HepG2 (cell line): ENCODE measurements at regions not wholly inside any gene's neighbourhood (a gene's known extent, or its start where the extent isn't known, plus 50 kb on each side); places are given as distances from the start of the nearest gene placed in this dataset.

Experiments used
- ATAC-seq: fragments of 200-7000 bp; cut with Tn5 transposase; 3 replicates; pipeline ENCODE4 v1.9.1; 2020; ENCODE audit warnings: mild to moderate bottlenecking, moderate library complexity
- BruUV-seq: library from RNA; stranded (reverse); fragments of 400-500 nt; replicated peaks from 2 replicates; lab custom pipeline; 2021; lab: Mats Ljungman, UMichigan
- CTCF ChIA-PET: fragments of 300-600 bp; formaldehyde crosslinking; extraction: SDS; loops from one replicate; lab custom pipeline; 2021; ENCODE audit warnings: low total read pairs, inconsistent platforms, low intra/inter-chr PET ratio; lab: Yijun Ruan, JAX
- POLR2A ChIA-PET: fragments of 350-600 bp; sonication (Branson Sonifier 250); formaldehyde crosslinking; loops from one replicate; lab custom pipeline; 2020; ENCODE audit warnings: antibody characterized with exemption, inconsistent platforms; lab: Yijun Ruan, JAX
- DNase-seq: peaks from one replicate; pipeline ENCODE4 v3.0.0-alpha.2; 2015; ENCODE audit warnings: low spot score
- FAIRE-seq: peaks from 3 replicates; lab custom pipeline; 2011; peaks lifted over from hg19 to GRCh38; lab: Jason Lieb, UNC
- H2AFZ ChIP-seq: one replicate; pipeline ENCODE4 v1.6.1; 2011; ENCODE audit warnings: low read length, inconsistent platforms
- H3K27ac ChIP-seq: fragments of 300-600 bp; 3 replicates; pipeline ENCODE4 v1.8.0; 2011; ENCODE audit warnings: mixed run types, mild to moderate bottlenecking, mixed read lengths, low read length, inconsistent platforms; ENCODE audit not compliant: insufficient read depth; ENCODE audit errors: extremely low read length
- H3K27me3 ChIP-seq, 2 experiments: fragments of 200-600 bp in 1 of 2; 2 replicates in 1 of 2; 3 replicates in 1 of 2; pipeline versions ENCODE4 v1.6.0 to v1.8.0; 2011; ENCODE audit warnings: low read length in 2 of 2, mild to moderate bottlenecking in 2 of 2, moderate library complexity in 2 of 2, inconsistent platforms in 1 of 2; ENCODE audit not compliant: insufficient read depth in 2 of 2, control insufficient read depth in 1 of 2
- H3K36me3 ChIP-seq, 2 experiments: fragments of 200-600 bp in 1 of 2; replicated peaks in 1 of 2; 2 replicates in 1 of 2; 3 replicates in 1 of 2; pipeline versions ENCODE4 v1.5.1 to v1.8.0; 2011; ENCODE audit warnings: low read length in 2 of 2, inconsistent platforms in 1 of 2; ENCODE audit not compliant: insufficient read depth in 2 of 2, control insufficient read depth in 1 of 2
- H3K4me1 ChIP-seq: 2 replicates; pipeline ENCODE4 v1.5.1; 2012; ENCODE audit warnings: low read length, inconsistent platforms; ENCODE audit not compliant: insufficient read depth
- H3K4me2 ChIP-seq: 2 replicates; pipeline ENCODE4 v1.6.0; 2011; ENCODE audit warnings: low read depth, low read length, inconsistent platforms
- H3K4me3 ChIP-seq, 3 experiments: fragments of 200-600 bp in 1 of 3; sonication (generic), shearing (Covaris generic) in 1 of 3; replicated peaks in 1 of 3; 2 replicates each; pipeline ENCODE4 v1.5.1; 2011 to 2016; ENCODE audit warnings: low read length in 3 of 3, inconsistent platforms in 2 of 3, low read depth in 2 of 3, mild to moderate bottlenecking in 2 of 3, control low read depth in 1 of 3, mixed read lengths in 1 of 3; ENCODE audit not compliant: insufficient read depth in 1 of 3
- H3K79me2 ChIP-seq: one replicate; pipeline ENCODE4 v1.6.1; 2011; ENCODE audit warnings: low read length, inconsistent platforms; ENCODE audit not compliant: insufficient read depth
- H3K9ac ChIP-seq: 2 replicates; pipeline ENCODE4 v1.6.0; 2011; ENCODE audit warnings: mild to moderate bottlenecking, low read depth, low read length, inconsistent platforms; ENCODE audit not compliant: insufficient read depth
- H3K9me3 ChIP-seq: 2 replicates; pipeline ENCODE4 v1.5.1; 2012; ENCODE audit warnings: mild to moderate bottlenecking, low read length
- H4K20me1 ChIP-seq: 2 replicates; pipeline ENCODE4 v1.6.0; 2011; ENCODE audit warnings: inconsistent platforms, mild to moderate bottlenecking, low read length, moderate library complexity; ENCODE audit not compliant: insufficient read depth
- CEBPG ChIP-seq: IDR thresholded peaks from 2 replicates; pipeline ENCODE4 v1.6.1; 2016
- GTF3A ChIP-seq: sonication (generic); formaldehyde crosslinking; conservative IDR thresholded peaks from 2 replicates; pipeline ENCODE4 v1.4.0; 2020; ENCODE audit warnings: mild to moderate bottlenecking, missing genetic modification reagents
- HNRNPL ChIP-seq: fragments of 200-400 bp; formaldehyde crosslinking; IDR thresholded peaks from 2 replicates; pipeline ENCODE4 v1.6.1; 2017; ENCODE audit warnings: mild to moderate bottlenecking, low read depth, low read length
- NFIC ChIP-seq: IDR thresholded peaks from 2 replicates; pipeline ENCODE4 v1.6.1; 2012; ENCODE audit warnings: mild to moderate bottlenecking, low read length, inconsistent platforms
- PRMT3 ChIP-seq: sonication (generic); formaldehyde crosslinking; IDR thresholded peaks from 2 replicates; pipeline ENCODE4 v1.8.1; 2022; ENCODE audit warnings: low read depth, mild to moderate bottlenecking, moderate library complexity, missing genetic modification reagents, borderline replicate concordance
- ZNF17 ChIP-seq: sonication (generic); formaldehyde crosslinking; IDR thresholded peaks from 2 replicates; pipeline ENCODE4 v1.5.0; 2020; ENCODE audit warnings: mild to moderate bottlenecking, missing genetic modification reagents
- WGBS: methylation state at CpG from one replicate; pipeline ENCODE4 v1.1.6; 2017; ENCODE audit warnings: low lambda C conversion rate; 5-methylcytosine and 5-hydroxymethylcytosine counted together
- in situ Hi-C: cut with HindIII; loops from 2 replicates; pipeline ENCODE4 v1.10.0; 2017; ENCODE audit warnings: low pct_unique_long_range_greater_than_20kb; ENCODE audit not compliant: extremely low pct_ligation_motif_present
- intact Hi-C: fragments of 100-400 bp; cut with micrococcal nuclease; formaldehyde crosslinking; loops from one replicate; pipeline ENCODE4 v1.10.0; 2022; ENCODE audit not compliant: unreplicated experiment
- TF ChIP-seq, protein P1 (sequence below): sonication (generic); formaldehyde crosslinking; conservative IDR thresholded peaks from 2 replicates; pipeline ENCODE4 v1.8.0; 2022; ENCODE audit warnings: low read depth, missing genetic modification reagents
- TF ChIP-seq, protein P2 (sequence below), 2 experiments: fragments of 450-650 bp in 1 of 2; sonication (generic) in 1 of 2; formaldehyde crosslinking in 1 of 2; IDR thresholded peaks; 2 replicates each; pipeline versions ENCODE4 v1.6.1 to v1.8.0; 2016 to 2022; ENCODE audit warnings: antibody characterized with exemption in 1 of 2, mild to moderate bottlenecking in 1 of 2, missing genetic modification reagents in 1 of 2

DNA sequence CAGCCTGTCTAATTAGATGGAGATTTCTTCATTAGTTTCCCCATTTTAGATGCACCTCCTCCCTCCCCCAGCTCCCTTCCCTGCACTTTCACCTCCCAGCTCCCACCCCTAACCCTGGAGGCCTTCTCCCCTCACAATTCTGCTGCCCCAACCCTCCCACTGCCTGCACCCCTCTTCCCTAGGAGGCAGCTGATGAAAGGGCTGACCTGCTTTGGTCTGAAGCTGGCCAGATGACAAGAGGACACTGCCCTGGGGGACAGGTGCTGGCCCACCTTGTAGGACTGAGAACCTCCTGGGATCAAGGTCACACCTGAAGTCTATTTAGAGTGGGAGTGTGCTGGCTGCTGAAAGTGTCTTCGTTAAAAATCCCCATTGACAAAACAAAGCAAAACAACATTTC is 259.4 kb downstream of the TLE3 start:
- no peak overlapping the region for H3K4me2 ChIP-seq
- FAIRE-seq (no peak), ATAC-seq (no peak), DNase-seq (no peak)
- no peaks in the 10 kb centered on the region for H3K79me2 ChIP-seq
- intact Hi-C loops (no loop called here), in situ Hi-C loops (no loop called here)
- no peaks in the 10 kb centered on the region for H3K9me3 ChIP-seq
- H3K4me3 ChIP-seq: no peak overlapping the region
- CTCF ChIA-PET: no interaction called here
- H3K4me1 ChIP-seq: no peaks in the 10 kb centered on the region
- H3K27ac ChIP-seq: no peak overlapping the region
- peaks cover 8 to 25% of the 10 kb centered on the region in 2 experiments; a peak in 2 of 5 replicates for H3K27me3 ChIP-seq
- no peak overlapping the region for H2AFZ ChIP-seq
- POLR2A ChIA-PET: no interaction called here
- TF ChIP-seq, protein P1, sequence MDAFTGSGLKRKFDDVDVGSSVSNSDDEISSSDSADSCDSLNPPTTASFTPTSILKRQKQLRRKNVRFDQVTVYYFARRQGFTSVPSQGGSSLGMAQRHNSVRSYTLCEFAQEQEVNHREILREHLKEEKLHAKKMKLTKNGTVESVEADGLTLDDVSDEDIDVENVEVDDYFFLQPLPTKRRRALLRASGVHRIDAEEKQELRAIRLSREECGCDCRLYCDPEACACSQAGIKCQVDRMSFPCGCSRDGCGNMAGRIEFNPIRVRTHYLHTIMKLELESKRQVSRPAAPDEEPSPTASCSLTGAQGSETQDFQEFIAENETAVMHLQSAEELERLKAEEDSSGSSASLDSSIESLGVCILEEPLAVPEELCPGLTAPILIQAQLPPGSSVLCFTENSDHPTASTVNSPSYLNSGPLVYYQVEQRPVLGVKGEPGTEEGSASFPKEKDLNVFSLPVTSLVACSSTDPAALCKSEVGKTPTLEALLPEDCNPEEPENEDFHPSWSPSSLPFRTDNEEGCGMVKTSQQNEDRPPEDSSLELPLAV (CRISPR knock-in tag): no peak
- TF ChIP-seq NFIC (no peak), GTF3A (no peak)
- H4K20me1 ChIP-seq: no peaks in the 10 kb centered on the region
- no peaks in the 10 kb centered on the region for H3K36me3 ChIP-seq
- no peak overlapping the region for H3K9ac ChIP-seq
- BruUV-seq: no TSS peak
- WGBS: 0% methylated on average over 1 of the region's 1 CpG

DNA sequence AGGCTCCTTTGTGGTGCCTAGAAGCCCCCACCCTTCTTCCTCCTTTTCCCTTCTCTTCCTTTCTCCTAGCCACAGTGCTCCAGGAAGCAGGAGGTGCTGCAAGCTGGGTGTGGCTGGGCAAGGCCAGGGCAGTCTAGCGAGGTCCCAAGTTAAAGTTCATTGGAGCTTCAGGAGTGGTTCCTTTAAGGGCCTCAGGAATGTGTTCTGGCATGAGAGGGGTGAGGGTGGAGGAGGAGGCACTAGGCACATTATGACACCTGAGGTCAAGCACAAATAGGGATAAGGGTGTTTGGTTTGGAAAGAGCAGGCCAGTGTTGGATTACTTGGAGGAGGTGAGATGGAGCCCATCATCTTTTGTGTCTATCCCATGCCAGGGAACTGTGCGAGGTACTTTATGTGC is 258.7 kb downstream of the TLE3 start:
- Histone ChIP-seq H2AFZ (no peak overlapping the region), H3K79me2 (no peaks in the 10 kb centered on the region), H3K4me1 (no peaks in the 10 kb centered on the region), H3K27ac (no peak overlapping the region), H4K20me1 (no peaks in the 10 kb centered on the region), H3K36me3 (no peaks in the 10 kb centered on the region), H3K27me3 (peaks cover 8 to 27% of the 10 kb centered on the region in 2 experiments; a peak in 2 of 5 replicates), H3K4me3 (no peak overlapping the region), H3K9me3 (no peaks in the 10 kb centered on the region), H3K9ac (no peak overlapping the region), H3K4me2 (no peak overlapping the region)
- 29% methylated on average over 2 of the region's 2 CpGs for WGBS
- POLR2A ChIA-PET: no interaction called here
- no peak for ATAC-seq
- CTCF ChIA-PET: no interaction called here
- no peak for DNase-seq
- FAIRE-seq: no peak
- no TSS peak for BruUV-seq
- intact Hi-C loops (no loop called here), in situ Hi-C loops (no loop called here)
- TF ChIP-seq PRMT3 (CRISPR knock-in tag) (no peak), ZNF17 (CRISPR knock-in tag) (no peak), CEBPG (CRISPR knock-in tag) (no peak), HNRNPL (no peak)
- TF ChIP-seq, protein P2, sequence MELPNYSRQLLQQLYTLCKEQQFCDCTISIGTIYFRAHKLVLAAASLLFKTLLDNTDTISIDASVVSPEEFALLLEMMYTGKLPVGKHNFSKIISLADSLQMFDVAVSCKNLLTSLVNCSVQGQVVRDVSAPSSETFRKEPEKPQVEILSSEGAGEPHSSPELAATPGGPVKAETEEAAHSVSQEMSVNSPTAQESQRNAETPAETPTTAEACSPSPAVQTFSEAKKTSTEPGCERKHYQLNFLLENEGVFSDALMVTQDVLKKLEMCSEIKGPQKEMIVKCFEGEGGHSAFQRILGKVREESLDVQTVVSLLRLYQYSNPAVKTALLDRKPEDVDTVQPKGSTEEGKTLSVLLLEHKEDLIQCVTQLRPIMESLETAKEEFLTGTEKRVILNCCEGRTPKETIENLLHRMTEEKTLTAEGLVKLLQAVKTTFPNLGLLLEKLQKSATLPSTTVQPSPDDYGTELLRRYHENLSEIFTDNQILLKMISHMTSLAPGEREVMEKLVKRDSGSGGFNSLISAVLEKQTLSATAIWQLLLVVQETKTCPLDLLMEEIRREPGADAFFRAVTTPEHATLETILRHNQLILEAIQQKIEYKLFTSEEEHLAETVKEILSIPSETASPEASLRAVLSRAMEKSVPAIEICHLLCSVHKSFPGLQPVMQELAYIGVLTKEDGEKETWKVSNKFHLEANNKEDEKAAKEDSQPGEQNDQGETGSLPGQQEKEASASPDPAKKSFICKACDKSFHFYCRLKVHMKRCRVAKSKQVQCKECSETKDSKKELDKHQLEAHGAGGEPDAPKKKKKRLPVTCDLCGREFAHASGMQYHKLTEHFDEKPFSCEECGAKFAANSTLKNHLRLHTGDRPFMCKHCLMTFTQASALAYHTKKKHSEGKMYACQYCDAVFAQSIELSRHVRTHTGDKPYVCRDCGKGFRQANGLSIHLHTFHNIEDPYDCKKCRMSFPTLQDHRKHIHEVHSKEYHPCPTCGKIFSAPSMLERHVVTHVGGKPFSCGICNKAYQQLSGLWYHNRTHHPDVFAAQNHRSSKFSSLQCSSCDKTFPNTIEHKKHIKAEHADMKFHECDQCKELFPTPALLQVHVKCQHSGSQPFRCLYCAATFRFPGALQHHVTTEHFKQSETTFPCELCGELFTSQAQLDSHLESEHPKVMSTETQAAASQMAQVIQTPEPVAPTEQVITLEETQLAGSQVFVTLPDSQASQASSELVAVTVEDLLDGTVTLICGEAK (IDR thresholded peaks at IDR 0.05): no peak
- TF ChIP-seq, protein P2 (CRISPR knock-in tag; IDR thresholded peaks at IDR 0.05): no peak
